HG03175 (cell line): ENCODE measurements at regions not wholly inside any gene's neighbourhood (a gene's known extent, or its start where the extent isn't known, plus 50 kb on each side); places are given as distances from the start of the nearest gene placed in this dataset.

Source experiments
- ATAC-seq: cut with Tn5 transposase; IDR thresholded peaks from one replicate; pipeline ENCODE4 v1.9.1; 2021; ENCODE audit warnings: mild to moderate bottlenecking, moderate library complexity; ENCODE audit not compliant: unreplicated experiment

DNA sequence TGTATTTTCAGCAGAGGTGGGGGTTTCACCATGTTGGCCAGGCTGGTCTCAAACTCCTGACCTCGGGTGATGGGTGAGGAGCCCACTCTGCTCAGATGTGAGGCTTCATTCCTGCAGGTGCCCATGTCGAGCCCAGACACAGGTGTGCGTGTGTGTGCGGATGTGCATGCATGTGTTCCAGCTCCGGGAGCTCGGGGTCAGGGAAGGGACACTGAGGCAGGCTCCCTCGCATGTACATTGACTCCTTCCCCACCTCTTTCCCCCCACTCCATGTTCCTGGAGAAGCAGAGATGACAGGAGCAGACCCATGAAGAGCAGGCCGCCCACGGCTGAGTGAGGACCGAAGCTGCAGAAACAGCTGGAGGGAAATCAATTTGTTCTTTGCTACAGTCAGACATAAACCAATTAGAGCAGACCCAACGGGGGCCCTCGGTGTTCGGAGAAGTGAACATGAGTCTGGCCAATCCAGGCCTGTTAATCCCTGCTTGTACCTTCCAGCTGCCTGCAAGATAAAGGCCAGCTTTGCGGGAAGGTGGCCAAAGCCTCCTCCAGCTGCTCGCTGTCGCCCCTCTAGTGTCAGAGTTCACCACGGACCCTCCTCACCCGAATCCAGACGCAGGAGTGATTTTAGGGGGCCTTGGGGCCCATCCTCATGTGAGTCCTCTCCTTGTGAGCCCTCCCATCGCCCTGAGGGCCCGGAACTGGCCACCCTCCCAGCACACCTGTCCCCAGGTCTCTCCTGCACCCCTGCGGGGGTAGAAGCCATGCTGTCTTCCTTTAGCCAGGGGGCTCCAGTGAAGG is 321.0 kb upstream of the RTL1 start:
- ATAC-seq, result no peak

DNA sequence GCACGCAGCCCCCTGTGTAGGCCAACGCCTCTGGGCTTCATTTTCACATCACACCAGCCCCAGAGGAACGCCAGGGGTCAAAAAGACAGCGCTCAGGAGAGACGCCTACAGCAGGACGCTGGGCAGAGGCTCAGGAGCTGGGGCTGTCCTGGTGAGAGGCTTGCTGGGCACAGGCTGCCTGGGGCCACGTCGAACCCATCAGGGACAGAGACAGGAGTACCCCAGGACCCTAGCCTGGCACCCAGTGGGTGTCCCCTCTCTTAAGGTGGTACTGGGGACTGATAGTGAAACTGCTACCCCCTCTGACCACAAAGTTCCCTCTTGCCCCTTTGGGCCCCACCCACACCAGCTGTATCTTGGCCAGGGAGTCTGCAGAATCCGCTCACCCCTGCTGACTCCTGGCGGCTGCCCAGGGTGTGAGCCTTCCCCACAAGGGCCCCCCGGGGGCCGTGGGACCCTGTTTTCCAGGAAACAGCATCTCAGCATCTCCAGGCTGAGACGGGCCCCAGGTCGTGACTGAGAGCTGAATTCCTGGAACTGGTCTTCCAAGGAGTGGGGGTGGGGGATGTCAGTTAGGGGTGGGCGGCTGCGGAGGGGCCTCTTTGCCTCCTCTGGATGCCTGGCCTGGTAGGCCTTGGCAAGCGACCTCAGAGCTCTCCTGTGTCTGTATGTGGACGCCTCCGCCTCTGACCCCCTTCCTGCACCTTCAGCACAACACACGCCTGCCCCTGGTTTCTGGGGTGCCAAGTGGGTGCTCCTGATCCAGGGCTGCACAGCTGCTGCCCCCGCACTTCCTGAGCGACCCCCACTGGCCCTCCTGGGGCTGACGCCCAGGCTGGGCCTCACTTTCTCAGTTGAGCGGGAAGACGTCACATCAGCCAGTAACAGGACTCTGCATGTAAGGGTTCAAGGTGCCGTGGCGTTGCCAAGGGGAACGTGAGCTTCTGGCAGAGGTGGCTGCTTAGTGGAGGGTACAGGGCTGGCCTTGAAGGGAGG is 321.9 kb upstream of the RTL1 start:
- no peak for ATAC-seq

- ATAC-seq, result no peak
Observed at GRCh38 chr14:101226265-101226602, 322.7 kb upstream of the RTL1 start.

GRCh38 chr14:101226603-101227425 is 323.3 kb upstream of the RTL1 start:
- no peak for ATAC-seq

DNA sequence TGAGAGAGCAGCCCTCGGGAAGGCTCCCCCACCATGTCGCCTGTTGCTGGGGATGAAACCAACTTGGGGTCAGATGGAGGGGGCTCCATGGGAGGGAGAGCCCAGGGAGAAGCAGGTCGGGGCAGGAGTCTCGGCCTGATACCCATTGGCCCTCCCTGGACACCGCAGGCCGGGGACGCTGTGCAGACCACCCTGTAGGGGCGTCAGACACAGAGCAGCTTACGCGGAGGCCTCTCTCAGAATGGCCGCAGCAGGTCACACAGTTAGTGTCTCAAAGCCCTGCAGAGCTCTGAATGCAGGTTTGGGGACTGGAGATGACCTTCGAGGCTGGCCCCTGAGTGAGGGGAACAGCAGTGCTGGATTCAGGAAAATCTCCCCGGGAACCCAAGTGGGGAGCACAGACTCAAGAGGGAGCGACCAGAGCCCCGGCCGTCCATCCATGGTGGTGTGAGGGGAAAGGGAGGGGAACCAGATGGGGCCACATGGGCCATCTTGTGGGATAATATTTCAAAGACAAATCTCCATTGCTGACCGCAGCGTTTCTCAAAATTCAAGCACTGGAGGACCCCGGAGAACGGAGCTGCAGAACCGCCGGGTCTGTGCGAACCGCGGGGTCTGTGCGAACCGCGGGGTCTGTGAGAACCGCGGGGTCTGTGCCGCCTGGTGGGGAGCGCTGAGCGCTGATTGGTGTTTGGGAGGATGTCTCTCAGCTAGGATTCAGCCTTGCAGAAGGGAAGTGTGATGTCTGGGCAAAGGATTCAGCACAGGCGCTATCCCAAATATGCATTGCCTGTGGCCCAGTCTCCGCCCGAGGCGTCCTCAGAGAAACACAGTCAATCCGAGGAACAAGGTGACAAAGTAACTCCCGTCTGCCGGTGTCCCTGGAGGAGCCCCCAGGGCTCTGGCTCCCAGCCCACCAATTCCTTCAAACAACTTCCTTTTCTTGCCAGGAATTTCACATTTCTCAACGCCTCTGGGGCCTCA is 324.4 kb upstream of the RTL1 start:
- no peak for ATAC-seq

GRCh38 chr14:101228949-101229541 is 325.5 kb upstream of the RTL1 start:
- ATAC-seq, result no peak

DNA sequence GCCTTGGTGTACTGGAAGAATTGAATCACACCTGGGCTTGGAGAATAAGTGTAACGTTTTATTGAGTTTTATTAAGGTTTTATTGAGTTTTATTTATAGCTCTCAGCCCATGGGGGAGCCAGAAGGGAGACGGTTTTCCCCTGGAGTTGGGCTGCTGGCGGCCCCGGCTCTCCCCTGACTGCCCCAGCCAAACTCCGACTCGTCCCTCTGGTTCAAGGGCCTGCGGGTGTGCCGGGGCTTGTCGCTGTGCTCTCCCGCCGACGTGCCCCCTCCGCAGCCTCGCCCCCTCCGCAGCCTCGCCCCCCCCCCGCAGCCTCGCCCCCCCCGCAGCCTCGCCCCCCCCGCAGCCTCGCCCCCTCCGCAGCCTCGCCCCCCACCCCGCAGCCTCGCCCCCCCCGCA is 326.1 kb upstream of the RTL1 start:
- ATAC-seq, result no peak

DNA sequence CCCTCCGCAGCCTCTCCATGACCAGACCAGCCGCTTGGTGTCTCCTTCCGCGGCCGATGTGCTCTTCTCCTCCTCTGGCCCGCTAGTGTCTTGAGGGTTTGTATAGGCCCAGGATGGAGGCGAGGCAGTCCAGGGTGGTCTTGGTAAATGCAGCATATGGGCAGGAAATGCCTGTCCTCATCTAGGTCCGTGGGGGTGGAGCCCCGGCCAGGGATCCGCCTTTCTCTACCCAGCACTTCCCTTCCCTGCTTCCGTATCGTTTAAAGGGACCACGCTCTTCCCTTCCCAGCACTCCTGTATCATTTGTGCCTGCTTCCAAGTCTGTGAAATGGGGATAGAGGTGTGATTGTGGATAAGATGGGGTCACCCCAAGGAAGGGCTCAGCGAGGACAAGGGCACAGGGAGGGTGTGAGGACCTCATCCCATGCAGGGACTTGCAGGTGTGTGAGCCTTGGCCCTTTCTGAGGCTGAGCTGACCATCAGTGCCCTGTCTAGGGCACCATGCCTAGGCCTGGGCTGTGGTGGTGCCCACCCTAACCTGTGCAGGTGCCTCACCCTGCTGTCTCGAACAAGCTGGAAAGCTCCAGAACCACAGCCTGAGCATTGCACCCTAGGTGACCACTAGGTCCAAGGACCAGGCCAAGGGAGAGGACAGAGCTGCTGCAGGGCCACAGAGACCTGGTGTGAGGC is 326.8 kb upstream of the RTL1 start:
- no peak for ATAC-seq

- ATAC-seq, result no peak
Observed at GRCh38 chr14:101230851-101231550, 327.5 kb upstream of the RTL1 start.

- no peak for ATAC-seq
Observed at GRCh38 chr14:101231828-101232227, 328.3 kb upstream of the RTL1 start.

GRCh38 chr14:101232340-101233020 is 328.8 kb upstream of the DIO3 start:
- ATAC-seq, result no peak

DNA sequence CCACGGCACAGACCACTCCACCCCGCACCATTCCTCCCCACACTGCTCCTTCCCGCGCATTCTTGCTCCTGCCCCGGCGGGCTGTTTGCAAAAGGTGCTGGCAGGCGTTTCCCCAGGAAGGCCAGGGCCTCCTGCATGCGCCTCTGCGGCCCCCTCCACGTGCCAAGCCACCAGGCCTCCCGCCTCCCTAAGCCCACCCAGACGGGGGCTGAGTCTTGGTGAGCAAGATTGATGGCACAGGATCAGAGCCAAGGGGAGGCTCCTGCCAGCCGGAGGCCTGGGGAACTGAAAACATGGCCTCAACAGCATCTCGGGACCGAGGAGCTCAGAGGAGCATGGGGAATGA is 328.3 kb upstream of the DIO3 start:
- ATAC-seq, result no peak

- ATAC-seq, result no peak
Observed at GRCh38 chr14:101233391-101233790, 327.9 kb upstream of the DIO3 start.

GRCh38 chr14:101233808-101234207 is 327.5 kb upstream of the DIO3 start:
- ATAC-seq, result no peak

DNA sequence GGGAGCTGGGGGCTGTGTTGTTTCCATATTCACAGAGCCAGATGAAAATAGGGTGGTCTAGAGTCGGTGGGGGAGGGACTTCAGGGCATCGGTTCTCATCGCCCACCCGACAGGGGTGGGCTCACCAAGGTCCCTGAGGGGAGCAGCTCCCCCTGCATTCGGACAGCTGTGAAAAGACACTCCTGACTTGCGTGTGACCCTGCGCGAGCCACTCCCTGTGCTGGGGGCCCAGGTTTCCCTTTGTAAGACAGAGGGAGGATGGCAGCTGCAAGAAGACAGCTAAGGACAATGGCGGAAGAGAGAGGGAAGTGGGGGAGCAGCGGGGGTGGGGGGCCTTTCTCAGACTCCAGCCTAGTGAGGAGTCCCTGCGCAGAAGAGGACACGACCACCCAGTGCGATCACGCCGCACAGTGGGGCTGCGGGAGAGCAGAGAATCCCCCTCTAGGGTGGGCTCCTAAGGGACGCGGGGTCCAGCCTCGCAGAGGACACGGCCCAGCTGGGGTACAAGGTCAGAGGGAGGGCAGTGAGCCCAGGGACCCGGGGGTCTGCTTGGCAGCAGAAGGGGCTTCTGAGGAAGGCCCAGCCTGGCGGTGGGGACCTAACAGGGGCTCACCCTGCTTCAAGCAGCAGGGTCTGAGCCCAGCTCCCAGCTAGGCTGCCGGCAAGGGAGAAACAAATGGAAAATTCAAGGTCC is 326.9 kb upstream of the DIO3 start:
- no peak for ATAC-seq

DNA sequence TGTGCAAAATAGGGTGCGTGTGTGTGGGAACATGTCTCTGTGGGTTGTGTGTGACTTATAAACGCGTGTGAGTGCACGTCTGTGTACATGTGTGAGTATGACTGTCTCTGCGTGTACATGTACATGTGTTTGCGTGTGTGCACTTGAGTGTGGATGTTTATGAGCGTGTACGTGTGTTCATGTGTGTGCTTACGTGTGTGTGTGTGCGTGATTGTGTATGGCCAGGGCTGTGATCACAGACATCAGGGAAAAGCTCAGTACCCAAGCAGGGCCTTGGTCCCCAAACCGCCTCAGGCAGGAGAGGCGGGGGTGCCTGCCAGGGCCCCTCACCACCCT is 326.3 kb upstream of the DIO3 start:
- ATAC-seq, result no peak

- no peak for ATAC-seq
Observed at GRCh38 chr14:101235335-101236103, 325.8 kb upstream of the DIO3 start.
